Erythroblast (primary cell): ENCODE measurements at regions not wholly inside any gene's neighbourhood (a gene's known extent, or its start where the extent isn't known, plus 50 kb on each side); places are given as distances from the start of the nearest gene placed in this dataset.

Experiments used
- DNase-seq, 2 experiments: peaks; one replicate each; lab custom pipeline; 2025; lab: John Stamatoyannopoulos, UW
- GATA1 ChIP-seq: IDR thresholded peaks from 2 replicates; pipeline ENCODE4 v1.6.1; 2011; ENCODE audit warnings: low read depth, mild to moderate bottlenecking, control low read depth, low read length, moderate library complexity
- POLR2A ChIP-seq: IDR thresholded peaks from 2 replicates; pipeline ENCODE4 v1.6.1; 2011; ENCODE audit warnings: mild to moderate bottlenecking, low read length

DNA sequence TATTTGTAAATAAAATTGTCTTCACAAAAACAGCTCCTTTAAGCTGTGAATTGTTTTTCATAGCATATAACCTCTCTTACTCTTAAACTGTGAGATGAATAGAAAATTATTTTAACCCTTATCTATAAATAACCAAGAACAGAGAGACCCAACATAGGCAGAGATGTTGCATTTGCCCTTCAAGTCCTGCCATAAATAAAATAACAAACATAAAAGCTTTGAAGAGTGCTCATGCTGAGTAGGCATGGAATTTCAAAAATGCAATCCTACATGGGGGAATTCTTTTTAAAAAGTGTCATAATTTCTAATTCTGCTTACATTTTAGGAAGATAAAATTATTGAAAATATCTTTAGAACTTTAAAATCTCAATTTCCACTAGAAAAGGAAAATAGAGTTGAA, 124.1 kb upstream of the FERD3L start:
- no peak for DNase-seq
- TF ChIP-seq GATA1 (no peak), POLR2A (no peak)

DNA sequence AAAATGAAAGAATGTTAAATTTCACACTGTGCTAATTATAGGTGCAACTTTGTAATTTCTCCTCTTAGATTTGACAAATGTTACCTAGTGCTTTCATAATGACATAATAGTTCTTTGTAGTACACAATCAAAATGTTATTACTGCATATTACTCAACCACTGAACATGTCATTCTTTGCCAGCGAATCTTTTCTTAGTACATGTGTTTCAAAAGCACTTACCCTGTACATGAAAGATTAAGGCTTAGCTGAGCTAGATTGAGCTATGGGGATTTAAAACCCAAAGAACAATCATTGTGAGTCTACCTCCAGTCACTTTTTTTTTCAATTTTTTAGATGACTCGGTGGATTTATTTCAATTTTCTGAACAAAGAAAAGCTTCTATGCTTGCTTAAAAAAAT, 123.5 kb upstream of the FERD3L start:
- no peak for DNase-seq
- TF ChIP-seq GATA1 (no peak), POLR2A (no peak)

GRCh38 chr7:19262826-19263225, 117.6 kb upstream of the FERD3L start:
- no peak for DNase-seq
- no peak for TF ChIP-seq POLR2A
- no peak for TF ChIP-seq GATA1

DNA sequence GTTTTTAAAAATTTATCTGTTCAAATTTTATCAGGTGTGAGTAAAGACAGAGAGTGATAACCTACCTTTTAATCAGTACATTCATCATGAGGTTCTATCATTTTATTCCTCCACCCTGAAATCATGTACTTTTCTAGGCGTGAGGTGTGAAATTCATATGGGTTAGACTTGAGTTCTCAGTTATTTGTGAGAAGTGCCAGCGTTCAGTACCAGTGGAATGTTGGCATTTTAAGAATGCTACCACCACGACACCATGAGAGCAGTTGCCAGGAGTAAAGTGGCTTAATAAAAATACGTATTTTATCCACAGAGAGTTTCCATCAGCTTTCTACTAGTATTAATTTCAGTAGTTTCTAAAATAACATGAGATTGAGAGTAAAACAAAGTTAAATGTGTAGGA, 104.1 kb upstream of the FERD3L start:
- TF ChIP-seq POLR2A (no peak), GATA1 (no peak)
- no peak for DNase-seq

GRCh38 chr7:19248681-19249080, 103.5 kb upstream of the FERD3L start:
- no peak for DNase-seq
- TF ChIP-seq POLR2A = no peak
- TF ChIP-seq GATA1 = no peak

GRCh38 chr7:19248115-19248514, 102.9 kb upstream of the FERD3L start:
- no peak for DNase-seq
- TF ChIP-seq GATA1 = no peak
- no peak for TF ChIP-seq POLR2A

- no peak for DNase-seq
- TF ChIP-seq POLR2A = no peak
- no peak for TF ChIP-seq GATA1
These were observed 101.8 kb upstream of the FERD3L start for GRCh38 chr7:19247017-19247416.

DNA sequence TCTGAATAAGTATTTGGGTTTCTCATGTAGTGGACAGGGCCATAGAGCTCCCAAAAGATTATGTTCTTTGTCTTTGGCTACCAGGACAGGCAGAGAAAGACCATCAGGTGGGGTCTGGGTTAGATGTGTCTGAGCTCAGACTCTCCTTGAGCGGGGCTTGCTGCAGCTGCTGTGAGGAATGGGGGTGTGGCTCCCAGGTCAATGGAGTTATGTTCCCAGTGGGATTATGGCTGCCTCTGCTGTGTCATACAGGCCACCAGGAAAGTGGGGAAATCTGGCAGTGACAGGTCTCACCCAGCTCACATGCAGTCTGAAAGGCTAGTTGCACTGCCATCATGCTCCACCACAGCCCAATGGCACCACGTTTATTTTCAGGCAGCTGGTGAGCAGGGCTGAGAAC, 97.0 kb upstream of the FERD3L start:
- no peak for DNase-seq
- TF ChIP-seq POLR2A = no peak

DNA sequence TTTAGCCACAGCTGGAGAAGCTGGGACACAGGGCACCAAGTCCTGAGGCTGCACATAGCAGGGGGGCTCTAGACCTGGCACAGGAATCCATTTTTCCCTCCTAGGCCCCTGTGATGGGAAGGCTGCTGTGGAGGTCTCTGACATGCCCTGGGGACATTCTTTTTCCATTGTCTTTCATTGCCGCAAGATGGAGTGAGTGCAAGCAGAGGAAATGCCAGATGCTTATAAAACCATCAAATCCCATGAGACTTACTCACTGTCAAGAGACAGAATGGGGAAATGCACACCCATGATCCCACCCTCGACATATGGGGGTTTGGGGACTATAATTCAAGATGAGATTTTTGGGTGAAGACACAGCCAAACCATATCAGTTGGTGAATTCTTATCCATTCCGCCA, 94.7 kb upstream of the FERD3L start:
- no peak for DNase-seq
- TF ChIP-seq POLR2A (no peak), GATA1 (no peak)

- DNase-seq = no peak
- TF ChIP-seq GATA1 = no peak
- TF ChIP-seq POLR2A = no peak
These were observed 90.5 kb upstream of the FERD3L start for GRCh38 chr7:19235680-19236079.

DNA sequence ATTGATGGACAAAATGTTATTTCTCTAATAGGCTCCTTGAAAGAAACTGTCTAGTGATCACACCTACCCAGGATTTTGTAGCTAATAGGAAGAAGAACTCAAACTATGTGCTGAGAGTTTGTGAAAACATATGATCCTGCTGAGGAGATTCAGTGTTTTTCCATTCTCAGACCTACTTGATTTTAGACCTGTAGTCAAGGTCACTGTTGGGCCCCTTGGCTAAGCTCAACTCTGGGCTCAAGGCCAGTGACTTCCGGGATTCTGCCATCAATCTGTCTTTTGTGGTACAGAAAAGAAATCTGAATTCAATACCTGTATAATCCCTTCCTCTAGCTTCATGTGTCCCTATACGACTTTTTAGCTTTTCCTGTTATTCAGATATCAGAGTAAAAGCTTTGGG, 79.7 kb upstream of the FERD3L start:
- TF ChIP-seq GATA1 (no peak), POLR2A (no peak)
- DNase-seq = no peak

GRCh38 chr7:19215412-19215811, 70.2 kb upstream of the FERD3L start:
- TF ChIP-seq POLR2A = no peak
- no peak for TF ChIP-seq GATA1
- DNase-seq = no peak

- no peak for DNase-seq
- no peak for TF ChIP-seq POLR2A
These were observed 68.5 kb upstream of the FERD3L start for GRCh38 chr7:19213746-19214145.

DNA sequence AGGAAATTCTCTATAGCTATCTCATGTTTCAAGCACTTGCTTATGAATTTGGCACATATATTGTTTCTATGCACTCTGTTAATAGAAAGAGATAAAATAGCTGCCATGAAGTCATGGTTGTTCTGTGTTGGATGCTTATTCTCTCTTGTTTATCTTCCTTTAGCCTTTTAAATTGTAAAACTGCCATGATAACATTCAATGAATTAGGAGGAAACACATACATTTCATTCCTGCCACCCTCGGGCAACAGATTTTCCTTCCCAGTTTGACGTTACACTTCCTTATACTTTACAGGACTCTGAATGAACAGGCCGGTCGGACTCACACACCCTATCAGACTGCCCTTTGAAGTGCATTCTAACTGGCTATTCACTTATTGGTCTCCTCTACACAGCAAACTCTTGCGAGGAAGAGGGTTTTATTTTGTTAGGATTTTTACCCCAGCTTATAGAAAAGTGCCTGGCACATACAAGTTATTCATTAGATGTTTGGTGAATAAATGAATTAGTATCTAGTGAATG, 65.7 kb upstream of the FERD3L start:
- TF ChIP-seq POLR2A (no peak), GATA1 (no peak)
- no peak for DNase-seq

DNA sequence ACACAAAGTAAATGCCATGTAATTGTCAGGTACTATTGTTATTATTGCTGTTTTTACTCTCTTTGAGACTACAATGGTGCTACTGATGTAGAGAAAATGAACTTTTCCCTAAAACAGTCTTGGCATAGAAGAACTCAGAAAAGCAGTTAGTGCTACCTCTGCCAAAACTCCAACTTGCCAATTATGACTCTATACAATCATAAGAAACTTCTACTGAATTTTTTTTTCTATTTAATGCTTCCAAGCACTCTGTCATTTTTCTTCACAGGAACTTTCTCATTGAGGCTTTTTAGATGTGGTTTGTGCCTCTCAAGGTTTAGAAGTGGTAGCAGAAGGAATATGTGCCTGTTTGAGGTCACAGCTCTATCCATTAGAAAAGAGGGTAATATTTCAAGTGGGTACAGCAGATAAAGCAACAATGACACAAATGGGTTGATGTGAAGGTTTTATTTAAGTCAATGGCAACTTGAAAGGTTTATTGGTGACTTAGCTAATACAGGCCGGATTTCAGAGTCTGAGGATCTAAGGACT, 64.0 kb upstream of the FERD3L start:
- no peak for TF ChIP-seq POLR2A
- no peak for TF ChIP-seq GATA1
- DNase-seq = no peak
